ENCODE measurements at regions not wholly inside any gene's neighbourhood (a gene's known extent, or its start where the extent isn't known, plus 50 kb on each side); places are given as distances from the start of the nearest gene placed in this dataset.
A peak's percentile ranks its signal among the peaks of the same experiment; 100 is the strongest.
"Not testable (repeated sequence)": the region's sequence is repeated elsewhere in the genome, so short reads cannot be mapped to it uniquely, and the experiment has no call there.

DNA sequence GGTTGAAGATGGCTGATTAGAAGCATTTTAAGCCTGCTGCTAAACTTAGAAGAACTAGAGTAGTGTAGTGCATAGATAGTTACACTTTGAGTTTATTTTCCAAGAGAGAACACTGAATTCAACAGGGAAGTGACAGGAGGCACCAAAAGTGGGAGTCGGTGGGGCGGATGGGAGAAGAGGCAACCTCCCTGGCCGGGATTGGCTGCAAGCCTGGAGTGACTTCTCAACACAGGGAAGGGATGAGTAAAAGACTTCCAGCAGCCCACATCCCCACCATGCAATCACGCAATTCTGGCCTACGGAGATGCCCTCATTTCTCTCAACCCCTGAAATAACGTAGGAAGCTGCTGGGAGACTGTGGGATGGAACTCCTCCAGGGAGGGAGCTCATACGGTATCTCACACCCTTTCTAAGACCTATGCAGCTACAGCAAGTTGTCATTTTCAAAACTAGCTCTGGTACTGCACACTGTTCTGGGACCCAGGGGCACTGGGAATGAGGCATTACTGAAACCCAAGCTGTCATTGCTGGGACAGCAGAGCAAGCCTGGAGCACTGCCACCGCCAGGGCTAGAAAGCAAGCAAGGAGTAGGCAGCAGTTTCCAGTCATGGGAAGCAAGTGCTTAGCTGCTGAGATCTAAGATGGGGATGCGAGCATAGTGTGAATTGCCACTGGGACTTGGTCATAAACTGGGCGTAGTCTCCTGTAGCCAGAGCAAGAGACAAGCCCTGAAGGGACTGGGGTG, 331.6 kb upstream of the PTGER4 start:
- DNase-seq: no peak

DNA sequence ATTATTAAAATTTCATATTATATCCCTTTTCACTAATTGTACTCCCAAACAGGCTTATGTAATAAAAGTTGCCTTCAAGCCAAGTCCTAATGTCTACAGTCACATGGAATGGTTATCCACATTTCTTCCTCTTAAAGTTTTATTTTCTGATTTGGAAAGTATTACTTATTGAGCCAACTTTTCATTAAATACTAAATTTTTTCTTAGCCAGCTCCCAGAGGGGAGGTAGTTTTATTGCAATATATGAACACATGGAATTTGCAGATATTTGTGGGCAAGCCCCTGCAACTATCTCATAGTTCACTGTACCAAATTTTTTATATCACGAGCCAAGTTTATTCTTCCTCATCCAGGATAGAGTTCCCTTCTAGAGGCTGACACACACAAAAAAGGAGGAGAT, 332.8 kb upstream of the PTGER4 start:
- no peak for DNase-seq

DNA sequence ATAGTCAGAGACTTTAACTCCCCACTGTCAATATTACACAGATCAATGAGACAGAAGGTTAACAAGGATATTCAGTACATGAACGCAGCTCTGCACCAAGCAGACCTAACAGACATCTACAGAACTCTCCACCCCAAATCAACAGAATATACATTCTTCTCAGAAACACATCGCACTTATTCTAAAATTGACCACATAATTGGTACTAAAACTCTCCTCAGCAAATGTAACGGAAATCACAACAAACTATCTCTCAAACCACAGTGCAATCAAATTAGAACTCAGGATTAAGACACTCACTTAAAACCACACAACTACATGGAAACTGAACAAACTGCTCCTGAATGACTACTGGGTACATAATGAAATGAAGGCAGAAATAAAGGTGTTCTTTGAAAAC, 341.3 kb upstream of the PTGER4 start:
- DNase-seq: not testable (repeated sequence)

DNA sequence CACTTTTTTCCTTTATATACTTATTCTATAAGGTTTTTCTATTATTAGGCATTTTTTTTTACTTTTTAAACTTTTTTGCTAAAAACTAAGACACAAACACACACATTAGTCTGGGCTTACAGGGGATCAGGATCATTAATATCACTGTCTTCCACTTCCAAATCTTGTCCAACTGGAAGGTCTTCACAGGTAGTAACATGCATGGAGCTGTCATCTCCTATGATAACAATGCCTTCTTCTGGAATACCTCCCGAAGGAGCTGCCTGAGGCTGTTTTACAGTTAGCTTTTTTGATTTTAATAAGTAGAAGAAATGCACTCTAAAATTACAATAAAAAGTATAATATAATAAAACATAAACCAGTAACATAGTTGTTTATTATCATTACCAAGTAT, 345.5 kb upstream of the PTGER4 start:
- no peak for DNase-seq

DNA sequence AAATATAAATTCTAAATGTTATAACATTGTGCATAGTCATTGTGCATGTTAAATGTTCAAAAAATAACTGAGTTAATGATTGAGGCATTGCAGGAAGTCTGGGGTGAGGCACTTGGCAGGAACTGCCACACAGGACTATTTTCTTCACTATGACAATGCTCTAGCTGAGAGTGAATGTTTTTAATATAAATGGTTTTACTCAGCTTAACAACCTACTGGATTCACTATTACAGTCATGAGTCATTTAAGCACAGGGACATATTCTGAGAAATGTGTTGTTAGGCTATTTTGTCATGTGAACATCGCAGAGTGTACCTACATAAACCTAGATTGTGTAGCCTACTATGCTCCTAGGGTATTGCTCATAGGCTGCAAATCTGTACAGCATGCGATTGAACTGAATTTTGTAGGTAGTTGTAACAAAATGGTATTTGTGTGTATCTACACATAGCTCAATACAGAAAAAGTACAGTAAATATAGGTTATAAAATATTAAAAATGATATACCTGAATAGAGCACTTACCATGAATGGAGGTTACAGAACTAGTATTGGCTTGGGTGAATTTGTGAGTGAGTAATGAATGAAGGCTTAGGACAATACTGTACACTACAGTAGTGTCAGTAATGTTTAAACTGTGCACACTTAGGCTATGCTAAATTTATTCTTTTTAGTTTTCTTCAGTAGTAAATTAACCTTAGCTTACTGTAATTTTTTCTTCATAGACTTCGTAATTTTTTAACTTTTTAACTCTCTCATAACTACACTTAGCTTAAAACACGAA, 346.1 kb upstream of the PTGER4 start:
- no peak for DNase-seq

DNA sequence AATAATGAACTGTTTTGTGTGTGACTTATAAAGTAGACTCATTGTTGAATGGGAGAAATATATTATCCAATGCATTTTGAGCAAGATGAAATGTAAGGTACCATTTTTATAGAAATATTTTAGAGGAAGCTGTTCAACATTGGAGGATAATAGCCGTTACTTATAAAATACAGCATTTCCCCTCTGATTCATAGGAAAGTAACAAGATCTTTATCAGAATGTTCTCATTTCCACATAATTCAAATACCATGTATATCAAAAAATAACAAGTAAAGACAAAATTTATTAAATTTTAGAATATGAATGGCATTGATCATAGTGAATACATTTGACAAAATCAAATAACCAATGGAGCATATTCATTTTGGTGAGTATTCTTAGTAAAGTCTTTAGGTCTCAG, 346.7 kb upstream of the PTGER4 start:
- DNase-seq: no peak

DNA sequence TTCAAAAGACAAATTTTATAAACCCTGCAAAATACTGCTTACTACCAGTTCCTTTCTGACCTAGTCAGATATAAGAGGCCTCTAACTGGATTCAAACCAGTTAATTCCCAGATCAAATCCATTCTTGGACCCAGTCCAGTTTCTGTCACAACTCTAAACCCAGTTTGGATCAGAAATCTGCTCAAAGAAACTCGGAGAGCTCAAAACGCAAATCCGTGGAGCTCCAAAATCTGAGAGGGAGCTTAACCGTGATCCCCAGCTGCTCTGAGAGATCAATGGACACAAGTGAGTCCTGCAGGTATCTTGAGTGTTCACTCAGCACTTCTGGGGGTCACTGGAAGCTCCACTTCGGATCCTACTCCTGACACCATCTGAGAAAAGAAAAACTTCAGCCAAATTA, 348.1 kb upstream of the PTGER4 start:
- DNase-seq: no peak

DNA sequence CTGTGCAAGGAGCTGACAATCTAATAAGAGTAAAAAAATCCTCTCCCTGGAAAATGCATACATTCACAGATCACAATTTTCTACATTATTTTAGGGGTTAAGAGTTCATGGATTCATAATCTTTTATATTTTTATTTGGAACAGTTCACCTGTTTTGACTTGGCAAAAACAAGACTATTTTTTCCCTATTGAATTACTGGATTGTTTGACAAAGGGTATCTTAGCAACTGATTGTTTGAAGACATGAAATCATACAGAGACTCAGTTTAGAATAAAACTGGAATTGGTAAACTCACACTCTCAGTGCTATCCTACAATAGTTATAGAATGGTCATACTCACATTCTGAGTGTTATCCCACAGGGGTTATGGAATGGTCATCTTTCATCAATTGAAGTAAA, 358.2 kb upstream of the PTGER4 start:
- no peak for DNase-seq

DNA sequence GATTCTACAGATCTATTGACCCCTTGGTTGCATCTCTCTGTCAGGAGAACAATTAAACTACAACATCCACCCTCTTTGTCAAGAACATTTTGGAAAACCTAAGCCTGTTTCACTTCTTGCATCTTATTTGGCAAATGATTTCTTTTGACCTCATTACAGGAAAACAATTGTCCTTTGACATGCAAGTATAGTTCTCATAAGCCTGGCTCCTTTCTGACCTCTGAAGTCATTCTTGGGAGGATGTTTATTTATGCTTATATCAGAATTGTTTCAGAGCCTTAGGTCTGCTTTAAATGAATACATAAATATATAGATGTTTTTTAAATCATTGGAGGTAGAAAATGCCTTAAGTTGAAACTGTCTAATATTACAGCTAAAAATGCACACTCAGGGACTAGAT, 361.3 kb upstream of the PTGER4 start:
- no peak for DNase-seq

DNA sequence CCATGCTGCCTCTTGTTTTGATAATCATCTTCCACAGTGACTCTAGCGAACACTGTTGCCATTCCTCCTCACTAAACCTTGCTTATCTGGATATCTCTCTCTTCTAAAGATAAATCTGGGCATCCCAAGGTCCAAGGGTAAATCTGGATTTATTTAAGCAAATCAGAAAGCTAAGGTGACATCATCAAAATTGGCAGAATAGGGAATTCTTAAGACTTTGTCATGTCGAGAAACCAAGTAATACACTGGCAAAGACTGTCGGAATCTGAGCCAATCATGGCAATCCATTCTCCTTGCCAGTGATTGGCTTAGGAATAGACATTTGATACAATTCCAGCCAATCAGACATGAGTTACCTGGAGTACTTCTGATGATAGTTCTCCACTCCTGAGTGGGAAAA, 362.7 kb upstream of the PTGER4 start:
- DNase-seq: no peak

DNA sequence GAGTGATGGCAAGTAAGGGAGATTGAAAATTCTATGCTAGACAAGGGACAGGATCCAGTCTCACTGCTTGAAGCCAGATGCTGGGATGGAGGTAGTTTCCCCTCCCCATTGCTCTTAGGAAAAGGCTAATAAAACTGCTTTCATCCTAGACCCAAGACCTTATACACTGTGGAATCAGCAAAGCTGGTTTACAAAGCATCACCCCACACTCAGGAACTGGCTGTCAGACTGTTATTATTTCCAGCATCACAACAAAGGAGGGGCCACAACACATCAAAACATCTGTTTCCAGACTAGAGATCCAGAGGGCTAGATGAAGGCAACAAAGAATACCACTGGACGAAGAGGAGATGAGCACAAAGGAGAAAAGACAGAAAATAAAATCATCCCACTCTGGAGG, 364.6 kb upstream of the PTGER4 start:
- no peak for DNase-seq

DNA sequence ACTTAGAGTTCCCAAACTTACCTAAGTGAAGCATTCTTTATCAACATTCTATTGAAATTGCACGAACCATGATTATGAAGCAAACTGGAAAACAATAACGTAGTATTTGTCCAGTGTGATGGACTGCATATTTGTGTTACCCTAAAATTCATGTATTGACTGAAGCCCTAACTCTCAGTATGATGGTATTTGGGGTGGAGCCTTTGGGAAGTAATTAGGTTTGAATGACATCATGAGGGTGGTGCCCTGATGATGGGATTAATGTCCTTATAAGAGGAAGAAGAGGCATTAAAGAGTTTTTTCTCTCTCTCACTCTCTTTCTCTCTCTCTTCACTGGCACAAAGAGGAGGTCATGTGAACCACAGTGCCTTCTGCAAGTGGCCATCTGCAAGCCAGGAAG, 365.4 kb upstream of the PTGER4 start:
- DNase-seq: no peak

DNA sequence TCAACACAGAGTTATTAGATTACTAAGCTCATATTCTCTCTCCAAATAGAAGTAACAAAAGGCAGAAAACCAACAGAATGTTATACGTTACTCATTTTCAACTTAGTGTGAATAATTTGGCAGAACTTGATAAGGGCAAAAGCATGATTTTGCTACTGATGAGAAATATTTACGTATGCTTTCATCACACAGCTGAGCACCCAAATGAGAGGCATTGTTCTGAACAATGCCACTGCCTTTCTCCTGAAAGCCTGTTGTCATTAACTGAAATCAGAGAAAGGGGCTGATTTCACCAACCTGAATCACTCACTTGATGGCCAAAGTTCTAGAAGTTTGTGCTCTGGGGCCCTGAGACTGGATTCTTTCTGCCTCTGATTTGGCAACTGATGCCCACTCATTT, 367.5 kb upstream of the PTGER4 start:
- DNase-seq: no peak

DNA sequence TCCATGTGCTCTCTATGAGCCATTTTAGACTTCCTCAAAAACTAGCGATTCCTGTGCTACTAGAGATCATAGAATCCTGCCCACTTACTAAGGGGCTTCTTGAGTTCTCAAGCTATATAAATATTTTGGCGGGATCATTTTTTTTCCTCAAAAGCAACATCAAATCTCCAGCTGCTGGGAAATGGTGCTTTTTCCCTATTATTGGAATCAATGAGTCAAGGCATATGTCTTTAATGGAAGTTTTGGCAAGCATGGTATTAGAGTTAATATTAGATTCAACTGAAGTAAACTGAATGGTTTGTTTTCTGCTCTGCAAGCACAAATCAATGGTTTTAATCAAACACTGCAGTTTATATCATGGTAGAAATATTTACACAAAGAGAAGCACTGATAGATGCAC, 369.9 kb upstream of the PTGER4 start:
- no peak for DNase-seq

DNA sequence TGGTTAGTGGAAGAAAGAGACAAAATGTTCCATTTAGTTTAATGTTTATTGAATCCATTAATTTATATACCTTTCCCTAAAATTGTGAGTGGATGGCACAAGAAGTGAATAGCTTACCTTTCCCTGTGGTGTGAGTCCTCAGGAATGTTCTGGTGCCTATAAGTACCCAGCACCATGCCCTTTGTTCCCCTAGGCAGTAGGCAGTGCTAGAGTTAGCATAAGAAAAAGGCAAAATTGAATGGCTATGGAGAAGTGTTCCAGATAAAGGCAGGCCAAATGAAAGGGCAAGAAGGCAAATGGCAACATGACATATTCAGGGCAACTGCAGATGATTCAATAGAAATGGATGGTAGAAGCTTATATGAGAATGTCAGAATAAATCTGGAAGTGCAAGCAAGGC, 370.8 kb upstream of the PTGER4 start:
- no peak for DNase-seq

DNA sequence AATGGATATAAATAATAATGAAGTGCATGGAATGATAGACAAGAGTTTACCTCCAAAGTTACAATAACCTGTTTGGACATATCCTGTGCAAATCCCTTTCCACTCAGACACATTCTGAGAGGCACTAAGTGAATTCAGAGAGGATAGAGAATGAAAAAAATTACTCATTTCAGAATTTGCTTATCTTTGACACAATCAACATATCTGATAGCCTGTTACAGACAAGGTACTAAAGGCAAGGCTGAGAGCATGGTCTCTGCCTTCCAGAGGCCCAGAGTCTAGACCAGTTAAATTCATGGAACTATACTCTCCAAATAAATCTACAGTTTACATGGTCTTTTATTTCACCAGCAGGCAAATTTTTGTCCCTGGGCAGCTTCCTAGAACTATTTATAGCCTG, 371.8 kb upstream of the PTGER4 start:
- DNase-seq: no peak

DNA sequence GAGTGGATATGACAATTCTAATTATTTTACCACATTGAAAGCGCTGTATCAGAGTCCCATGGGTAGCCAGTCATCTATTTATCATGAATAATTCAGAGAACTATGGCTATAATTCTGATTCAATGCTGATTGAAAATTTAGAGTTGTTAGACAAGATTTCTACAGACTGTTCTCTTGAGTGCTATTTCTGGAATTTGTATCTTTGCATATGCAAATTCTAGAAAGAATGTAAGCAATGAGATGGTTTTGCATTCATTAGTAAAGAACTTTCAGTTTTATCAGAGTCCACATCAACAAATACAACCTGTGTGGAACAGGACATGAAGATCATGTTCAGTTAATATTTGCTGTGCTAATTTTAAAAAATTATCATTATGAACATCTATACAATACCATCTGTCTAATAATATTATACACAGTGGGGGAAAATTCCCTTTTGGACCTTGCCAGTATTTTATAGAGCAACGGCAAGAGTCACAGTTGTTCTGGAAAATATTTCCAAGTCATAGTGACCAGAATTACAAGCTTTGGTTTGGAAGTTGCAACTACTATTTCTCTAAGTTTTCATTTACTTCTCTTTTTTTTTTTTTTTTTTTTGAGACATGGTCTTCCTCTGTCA, 372.7 kb upstream of the PTGER4 start:
- no peak for DNase-seq

DNA sequence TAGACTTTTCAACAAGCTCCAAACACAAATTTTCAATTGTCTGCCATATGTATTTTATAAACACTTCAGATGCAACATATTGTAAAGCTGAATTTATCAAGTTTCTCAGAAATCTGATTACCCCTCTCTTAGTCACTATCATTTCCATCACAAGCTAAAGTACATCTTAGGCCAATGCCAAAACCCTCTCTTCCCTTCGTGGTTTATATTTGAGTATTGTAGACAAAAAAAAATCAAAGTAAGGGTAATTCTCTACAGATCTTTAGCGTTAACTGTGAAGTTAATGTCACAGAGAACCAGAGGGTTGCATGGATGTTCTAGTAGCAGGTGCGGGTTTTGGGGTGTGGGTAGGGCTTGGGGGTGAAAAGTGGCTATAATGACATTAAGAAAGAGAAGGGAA, 387.7 kb upstream of the PTGER4 start:
- DNase-seq: no peak

DNA sequence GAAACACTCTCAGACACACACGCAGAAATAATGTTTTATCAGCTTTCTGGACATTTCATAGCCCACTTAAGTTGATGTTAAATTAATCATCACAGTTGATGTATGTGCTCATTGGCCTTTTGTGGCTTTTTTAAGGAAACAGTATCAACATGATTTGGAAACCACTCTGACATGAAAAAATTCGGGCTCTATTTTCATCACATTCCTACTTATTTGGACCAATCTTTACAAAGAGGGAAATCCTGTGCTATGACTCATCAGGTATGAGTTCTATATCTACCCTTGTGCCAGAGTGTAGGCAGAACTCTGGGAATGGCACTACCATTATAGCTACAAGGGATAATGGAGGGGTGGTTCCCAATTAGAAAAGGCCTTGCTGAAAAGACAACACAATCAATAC, 388.4 kb upstream of the PTGER4 start:
- no peak for DNase-seq

DNA sequence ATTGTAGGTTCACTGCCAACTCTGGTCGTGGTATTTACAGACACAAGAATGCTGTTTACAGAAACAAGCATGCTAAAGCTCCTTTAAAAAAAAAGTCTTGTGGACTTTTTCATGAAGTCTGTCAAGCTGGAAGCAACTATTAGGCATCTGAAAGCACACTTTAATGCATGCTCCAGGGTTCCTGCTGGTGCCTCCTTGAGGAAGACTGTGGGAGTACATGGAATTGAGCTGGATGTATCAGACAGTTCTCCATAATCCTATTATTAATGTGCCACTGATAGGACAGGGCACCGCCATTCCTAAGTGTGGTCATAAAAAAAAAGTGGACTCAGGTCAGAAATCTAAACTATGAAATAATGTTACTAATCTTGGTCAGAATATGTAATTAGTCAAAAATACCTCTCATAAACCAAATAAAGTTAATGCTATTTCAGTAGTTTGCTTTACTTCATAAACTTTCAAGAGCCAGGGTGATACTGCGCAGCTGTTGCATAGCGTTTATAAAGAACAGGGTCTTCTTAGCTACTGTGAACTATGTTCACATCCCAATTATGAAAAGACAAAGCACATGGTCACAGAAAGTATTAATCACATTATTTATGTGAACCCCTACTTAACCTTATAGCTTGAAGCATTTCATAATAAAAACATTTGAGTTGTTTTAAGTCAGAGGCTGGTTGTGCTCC, 390.8 kb upstream of the PTGER4 start:
- DNase-seq: no peak

DNA sequence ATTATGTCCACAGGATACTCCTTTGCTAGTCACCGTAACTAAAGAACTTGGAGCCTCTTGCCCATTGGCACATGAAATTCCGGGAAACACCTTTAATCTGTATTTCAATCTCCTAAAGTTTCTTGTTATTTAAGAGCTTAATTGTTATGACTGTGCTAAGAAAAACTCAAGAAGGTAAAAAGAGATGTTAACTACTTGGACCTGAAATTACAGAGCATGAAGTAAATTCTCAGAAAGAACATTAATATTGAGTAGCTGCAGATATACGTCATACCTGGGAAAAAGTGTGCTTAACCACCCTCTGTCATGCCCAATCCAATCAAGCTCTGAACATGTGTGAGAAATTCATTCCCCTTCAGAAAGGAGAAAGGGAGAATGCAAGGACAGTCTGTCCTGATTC, 394.9 kb upstream of the PTGER4 start:
- no peak for DNase-seq

DNA sequence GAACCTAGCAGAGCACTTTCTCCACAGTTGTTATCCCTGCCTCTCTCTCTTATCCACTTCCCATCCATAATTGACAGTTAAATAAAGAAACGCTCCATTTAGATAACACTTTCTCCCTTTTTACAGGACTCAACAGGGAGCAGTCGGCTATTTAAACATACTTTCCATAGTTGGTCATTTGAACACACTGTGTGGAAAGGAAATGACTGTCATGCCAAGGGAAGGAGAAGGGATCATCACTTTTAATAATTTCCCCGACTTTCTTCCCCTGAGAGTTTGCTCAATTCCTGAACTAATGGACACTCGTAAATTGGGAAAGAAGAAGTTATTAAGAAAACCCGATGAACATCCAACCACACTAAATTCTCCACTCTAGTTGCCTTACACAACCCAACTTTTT, 400.8 kb upstream of the PTGER4 start:
- no peak for DNase-seq

DNA sequence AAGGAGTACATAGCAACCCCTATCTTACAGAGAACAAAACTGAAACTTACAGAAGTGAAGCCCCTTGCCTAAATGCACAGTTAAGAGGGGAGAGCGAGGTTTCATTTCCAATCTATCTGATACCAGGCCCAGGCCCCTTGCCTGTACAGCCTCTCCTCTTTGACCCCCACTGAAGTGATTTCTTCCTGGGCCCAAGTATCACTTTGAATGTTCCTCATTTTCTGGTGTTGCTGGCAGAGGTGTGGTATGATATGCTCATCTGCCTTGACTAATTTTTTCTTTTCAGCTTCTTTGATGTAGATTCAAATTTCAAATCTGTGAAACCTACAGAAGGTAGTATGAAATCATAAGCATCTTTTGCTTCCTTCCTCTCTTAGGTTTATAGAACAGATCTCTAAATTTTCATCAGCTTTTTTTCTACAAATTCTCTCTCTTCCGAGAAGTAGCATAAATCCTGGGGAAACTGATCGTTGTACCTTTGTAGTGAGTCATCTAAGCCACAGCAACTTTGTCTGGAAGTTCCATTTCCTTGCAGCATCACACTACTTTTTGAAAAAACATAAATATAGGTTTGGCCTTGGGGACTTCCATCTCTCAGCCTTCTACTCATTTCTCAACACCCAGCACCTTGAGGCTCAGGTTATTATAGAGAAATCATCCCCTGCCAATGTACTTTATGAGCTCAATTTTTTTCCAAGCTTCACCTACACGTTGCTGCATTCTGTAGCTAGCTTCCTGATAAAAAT, 402.4 kb upstream of the PTGER4 start:
- peak; percentile 26 for DNase-seq
